Activated CD8-positive, alpha-beta T cell treated with anti-CD3 and anti-CD28 coated beads for 36 hours (primary cell): ENCODE measurements at regions not wholly inside any gene's neighbourhood (a gene's known extent, or its start where the extent isn't known, plus 50 kb on each side); places are given as distances from the start of the nearest gene placed in this dataset.

ENCODE experiments used
- ATAC-seq: fragments of 200-7000 bp; cut with Tn5 transposase; one replicate; pipeline ENCODE4 v1.10.0; 2021; ENCODE audit warnings: mild to moderate bottlenecking, moderate library complexity
- CTCF ChIA-PET: fragments of 350-600 bp; sonication (Branson Sonifier 250); formaldehyde crosslinking; loops from one replicate; lab custom pipeline; 2021; ENCODE audit warnings: antibody characterized with exemption; lab: Charles Lee
- POLR2A ChIA-PET: fragments of 350-600 bp; sonication (Branson Sonifier 250); formaldehyde crosslinking; loops from one replicate; lab custom pipeline; 2021; ENCODE audit warnings: antibody characterized with exemption; lab: Charles Lee
- DNase-seq: peaks from one replicate; pipeline ENCODE4 v3.0.0-alpha.2; 2020
- H3K27ac Mint-ChIP-seq: one replicate; pipeline ENCODE4 v1.8.0; 2021; ENCODE audit warnings: mild to moderate bottlenecking, mixed read lengths
- H3K27me3 Mint-ChIP-seq: one replicate; pipeline ENCODE4 v1.8.0; 2021; ENCODE audit warnings: mixed read lengths
- H3K36me3 Mint-ChIP-seq: one replicate; pipeline ENCODE4 v1.8.0; 2021; ENCODE audit warnings: low read depth, mixed read lengths
- H3K4me1 Mint-ChIP-seq: one replicate; pipeline ENCODE4 v1.8.0; 2021; ENCODE audit warnings: low read depth, mixed read lengths
- H3K4me3 Mint-ChIP-seq: one replicate; pipeline ENCODE4 v1.8.0; 2021; ENCODE audit warnings: mild to moderate bottlenecking, moderate library complexity, mixed read lengths
- H3K9me3 Mint-ChIP-seq: one replicate; pipeline ENCODE4 v1.8.0; 2021; ENCODE audit warnings: mixed read lengths
- intact Hi-C: fragments of 100-400 bp; cut with micrococcal nuclease; formaldehyde crosslinking; loops from one replicate; pipeline ENCODE4 v1.10.0; 2022
- TF ChIP-seq, protein P1 (sequence below): fragments of 200-600 bp; IDR thresholded peaks from one replicate; pipeline ENCODE4 v1.8.0; 2022; ENCODE audit warnings: antibody characterized with exemption, mild to moderate bottlenecking

DNA sequence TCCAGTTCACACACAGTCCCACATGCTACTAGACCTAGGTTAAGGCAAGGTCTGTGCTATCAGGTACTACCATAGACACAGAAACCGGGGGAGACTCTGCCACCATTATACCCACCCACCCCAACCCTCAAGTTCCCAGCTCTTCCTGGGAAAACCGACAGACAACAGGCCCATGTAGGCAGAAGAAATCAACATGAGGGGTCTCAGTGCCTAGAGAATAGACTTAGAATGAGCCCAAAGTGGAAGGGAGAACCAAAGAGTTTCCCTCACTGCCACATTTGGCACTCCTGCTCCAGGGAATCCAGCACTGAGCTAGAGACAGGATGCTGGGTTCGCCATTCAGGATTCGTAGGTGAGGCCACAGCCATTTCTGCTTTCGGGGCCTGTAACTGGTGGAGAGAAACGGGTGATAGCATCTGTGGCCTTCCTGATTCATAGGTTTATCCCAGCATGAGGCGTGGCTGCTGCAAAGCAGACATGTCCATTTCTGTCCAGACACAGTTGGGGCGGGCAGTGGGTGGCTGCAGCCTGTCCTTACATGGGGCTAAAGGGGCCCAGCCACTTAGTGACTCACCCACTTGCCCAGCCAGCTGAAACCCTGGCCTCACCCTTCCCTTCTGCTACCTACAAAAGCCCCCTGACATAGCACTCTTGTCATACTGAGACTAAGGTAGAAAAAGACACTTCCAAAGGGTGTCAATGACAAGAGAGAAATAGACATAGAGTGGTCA lies 69.4 kb downstream of the IRF2BPL start:
- H3K36me3 Mint-ChIP-seq: peaks cover 5% of the 10 kb centered on the region
- no peak for ATAC-seq
- peak overlapping the region; percentile 76 for H3K27ac Mint-ChIP-seq
- peaks cover 88% of the 10 kb centered on the region for H3K4me1 Mint-ChIP-seq
- H3K4me3 Mint-ChIP-seq: no peak overlapping the region
- CTCF ChIA-PET: interaction anchor here (0.9 to 1.6 kb wide), 3 partner anchors 42 to 94 kb away, joined by 3 read pairs; no protein-coding TSS in a partner anchor
- POLR2A ChIA-PET: interaction anchor here (0.7 to 7.3 kb wide), 7 partner anchors 18 to 799 kb away, joined by 3 to 42 read pairs (median 4); no protein-coding TSS in a partner anchor
- peaks cover 2% of the 10 kb centered on the region for H3K27me3 Mint-ChIP-seq
- DNase-seq: peak; percentile 60
- no peaks in the 10 kb centered on the region for H3K9me3 Mint-ChIP-seq
- intact Hi-C loops: loop anchor here (5.0 kb wide), 2 partner anchors 42 to 63 kb away; no protein-coding TSS in a partner anchor
- TF ChIP-seq, protein P1, sequence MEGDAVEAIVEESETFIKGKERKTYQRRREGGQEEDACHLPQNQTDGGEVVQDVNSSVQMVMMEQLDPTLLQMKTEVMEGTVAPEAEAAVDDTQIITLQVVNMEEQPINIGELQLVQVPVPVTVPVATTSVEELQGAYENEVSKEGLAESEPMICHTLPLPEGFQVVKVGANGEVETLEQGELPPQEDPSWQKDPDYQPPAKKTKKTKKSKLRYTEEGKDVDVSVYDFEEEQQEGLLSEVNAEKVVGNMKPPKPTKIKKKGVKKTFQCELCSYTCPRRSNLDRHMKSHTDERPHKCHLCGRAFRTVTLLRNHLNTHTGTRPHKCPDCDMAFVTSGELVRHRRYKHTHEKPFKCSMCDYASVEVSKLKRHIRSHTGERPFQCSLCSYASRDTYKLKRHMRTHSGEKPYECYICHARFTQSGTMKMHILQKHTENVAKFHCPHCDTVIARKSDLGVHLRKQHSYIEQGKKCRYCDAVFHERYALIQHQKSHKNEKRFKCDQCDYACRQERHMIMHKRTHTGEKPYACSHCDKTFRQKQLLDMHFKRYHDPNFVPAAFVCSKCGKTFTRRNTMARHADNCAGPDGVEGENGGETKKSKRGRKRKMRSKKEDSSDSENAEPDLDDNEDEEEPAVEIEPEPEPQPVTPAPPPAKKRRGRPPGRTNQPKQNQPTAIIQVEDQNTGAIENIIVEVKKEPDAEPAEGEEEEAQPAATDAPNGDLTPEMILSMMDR: no peak

DNA sequence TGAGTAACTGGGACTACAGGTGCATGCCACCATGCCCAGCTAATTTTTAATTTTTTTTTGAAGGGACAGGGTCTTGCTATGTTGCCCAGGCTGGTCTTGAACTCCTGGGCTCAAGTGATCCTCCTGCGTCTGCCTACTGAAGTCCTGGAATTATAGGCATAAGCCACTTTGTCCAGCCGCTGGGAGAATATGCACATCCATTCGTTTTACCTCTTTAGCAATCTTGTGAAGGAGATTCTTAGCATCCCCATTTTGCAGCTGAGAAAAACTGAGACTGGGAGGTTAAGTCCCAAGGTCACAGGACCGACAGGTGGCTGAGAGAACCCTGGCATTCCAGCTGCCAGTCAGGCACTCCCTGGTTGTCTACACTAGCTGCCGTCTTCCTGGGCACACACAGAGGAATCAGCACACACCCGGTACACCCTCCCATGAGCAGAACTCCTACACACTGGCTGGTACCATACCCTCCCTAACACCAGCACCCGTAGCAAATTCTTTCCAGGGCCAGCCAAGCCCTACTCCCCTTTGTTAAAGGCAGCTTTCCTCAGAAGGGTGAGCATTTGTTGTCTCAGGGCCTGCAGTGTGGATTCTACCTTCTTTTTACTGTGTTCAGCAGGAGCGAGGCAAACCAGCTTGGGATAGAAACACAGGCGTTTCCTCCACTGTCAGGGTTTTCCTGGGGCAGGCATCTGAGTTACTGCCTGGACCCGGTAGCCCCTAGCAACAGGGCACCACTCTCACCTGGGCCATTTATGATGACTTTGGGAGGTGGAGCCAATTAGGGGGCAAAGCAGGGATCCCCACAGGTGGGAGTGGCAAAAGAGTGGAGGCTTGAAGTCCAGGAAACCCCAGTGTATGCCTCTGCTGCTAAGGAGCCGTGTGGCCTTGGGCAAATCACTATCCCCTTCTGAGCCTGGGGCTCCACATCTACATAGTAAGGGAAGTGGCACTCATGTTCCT lies 70.2 kb downstream of the IRF2BPL start:
- Mint-ChIP-seq H3K27me3 (peaks cover 2% of the 10 kb centered on the region), H3K36me3 (peaks cover 5% of the 10 kb centered on the region), H3K4me1 (peaks cover 85% of the 10 kb centered on the region), H3K9me3 (no peaks in the 10 kb centered on the region), H3K4me3 (peak overlapping the region; percentile 79), H3K27ac (peak overlapping the region; percentile 75)
- intact Hi-C loops: loop anchor here (5.0 kb wide), 2 partner anchors 41 to 64 kb away; no protein-coding TSS in a partner anchor
- ChIA-PET POLR2A (interaction anchor here (0.8 to 7.3 kb wide), 9 partner anchors 19 to 139 kb away, joined by 3 to 42 read pairs (median 4); no protein-coding TSS in a partner anchor), CTCF (interaction anchor here (0.9 to 1.6 kb wide), 5 partner anchors 41 to 95 kb away, joined by 3 read pairs; no protein-coding TSS in a partner anchor)
- no peak for ATAC-seq
- TF ChIP-seq, protein P1: no peak
- peak; percentile 38 for DNase-seq

DNA sequence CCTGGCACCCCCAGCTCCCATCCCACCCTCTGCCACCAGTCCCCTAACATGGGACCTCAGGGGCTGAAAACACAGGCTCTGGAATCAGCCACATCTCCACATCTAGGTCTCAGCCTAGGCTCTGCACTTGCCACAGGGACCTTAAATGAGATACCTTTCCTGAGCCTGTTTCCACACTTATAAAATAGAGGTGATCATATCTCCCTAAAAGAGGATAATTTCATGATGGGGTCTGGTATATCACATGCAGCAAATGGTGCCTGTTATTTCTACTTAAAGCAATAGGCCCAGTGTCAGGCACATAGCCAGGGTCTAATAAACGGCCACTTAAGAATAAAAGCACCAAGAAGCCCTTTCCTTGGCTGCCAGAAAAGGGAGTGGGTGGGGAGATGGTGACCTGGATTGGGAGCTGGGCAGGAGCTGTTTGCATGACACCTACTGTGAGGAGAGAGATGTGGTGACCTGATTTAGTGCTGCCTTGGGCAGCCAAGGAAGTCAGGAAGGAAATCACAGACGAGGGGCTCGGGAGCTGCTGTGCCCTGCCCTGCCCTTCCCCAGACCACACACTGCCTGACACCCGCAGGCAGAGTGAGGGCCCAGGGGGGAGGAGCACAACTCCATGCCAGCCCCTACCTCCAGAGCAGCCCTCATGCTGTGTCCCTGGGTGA lies 71.2 kb downstream of the IRF2BPL start:
- Mint-ChIP-seq H3K36me3 (peaks cover 4% of the 10 kb centered on the region), H3K4me1 (peaks cover 76% of the 10 kb centered on the region), H3K27me3 (peaks cover 2% of the 10 kb centered on the region), H3K27ac (peak overlapping the region; percentile 94), H3K9me3 (no peaks in the 10 kb centered on the region), H3K4me3 (peak overlapping the region; percentile 79)
- TF ChIP-seq, protein P1: no peak
- peak; percentile 20 for DNase-seq
- ChIA-PET POLR2A (interaction anchor here (0.8 to 7.3 kb wide), 7 partner anchors 21 to 140 kb away, joined by 3 to 42 read pairs (median 4); no protein-coding TSS in a partner anchor), CTCF (interaction anchor here (1.0 to 1.6 kb wide), 3 partner anchors 66 to 95 kb away, joined by 3 read pairs; no protein-coding TSS in a partner anchor)
- no peak for ATAC-seq
- intact Hi-C loops: loop anchor here (5.0 kb wide), 2 partner anchors 40 to 65 kb away; no protein-coding TSS in a partner anchor

DNA sequence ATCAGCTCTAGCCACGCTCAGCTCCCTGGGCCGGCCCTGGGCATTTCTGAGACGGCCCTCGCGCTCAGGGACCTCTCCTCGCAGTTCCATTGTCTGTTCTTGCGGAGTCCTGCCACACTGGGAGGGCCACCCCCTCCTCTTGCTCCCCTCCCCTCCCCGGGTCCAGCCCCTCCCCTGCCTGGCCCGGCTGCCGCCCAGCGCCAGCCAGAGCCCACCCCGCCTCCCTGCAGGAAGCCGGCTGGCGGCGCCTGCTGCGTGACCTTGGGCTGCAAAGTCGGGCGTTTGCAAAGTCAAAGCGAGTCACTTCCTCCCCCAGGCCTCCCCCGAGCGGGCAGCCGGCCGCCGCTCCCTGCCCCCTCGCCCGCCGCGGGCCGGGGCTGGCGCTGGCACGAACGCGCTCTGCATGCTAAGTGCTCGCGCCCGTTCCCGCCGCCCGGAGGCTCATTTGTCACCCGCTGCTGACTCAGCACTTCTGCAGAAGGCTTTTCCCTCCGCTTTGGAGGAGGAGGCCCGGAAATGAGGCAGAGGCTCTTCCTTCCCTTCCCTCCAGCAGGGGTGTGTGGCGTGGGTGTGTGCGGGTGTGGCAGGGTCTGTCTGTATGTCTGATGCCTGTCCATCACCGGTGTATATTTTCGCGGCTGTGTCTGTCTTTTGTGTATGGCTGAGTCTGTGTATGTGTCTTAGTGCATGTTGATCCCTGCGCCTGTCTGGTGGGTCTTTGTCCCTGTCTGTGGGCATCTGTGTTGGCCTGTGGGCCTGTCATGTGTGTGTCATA lies 72.0 kb downstream of the IRF2BPL start:
- POLR2A ChIA-PET: interaction anchor here (0.9 to 7.3 kb wide), 10 partner anchors 8 to 86 kb away, joined by 3 to 42 read pairs (median 4); partner anchors contain the start of gene IRF2BPL
- ATAC-seq (peak; percentile 64), DNase-seq (peak; percentile 96)
- CTCF ChIA-PET: interaction anchor here (0.6 to 4.6 kb wide), 13 partner anchors 9 to 97 kb away, joined by 3 to 35 read pairs (median 3); no protein-coding TSS in a partner anchor
- Mint-ChIP-seq H3K36me3 (no peaks in the 10 kb centered on the region), H3K4me3 (peak overlapping the region; percentile 79), H3K9me3 (no peaks in the 10 kb centered on the region), H3K27ac (peak overlapping the region; percentile 94), H3K4me1 (peaks cover 68% of the 10 kb centered on the region), H3K27me3 (no peaks in the 10 kb centered on the region)
- TF ChIP-seq, protein P1: no peak
- intact Hi-C loops: loop anchor here (5.0 kb wide), 2 partner anchors 39 to 66 kb away; no protein-coding TSS in a partner anchor
